Colonic mucosa (tissue), 4 donors: ENCODE measurements at regions not wholly inside any gene's neighbourhood (a gene's known extent, or its start where the extent isn't known, plus 50 kb on each side); places are given as distances from the start of the nearest gene placed in this dataset.
A peak's percentile ranks its signal among the peaks of the same experiment; 100 is the strongest.
"Not testable (repeated sequence)": the region's sequence is repeated elsewhere in the genome, so short reads cannot be mapped to it uniquely, and the experiment has no call there.

ENCODE experiments used
- DNase-seq: peaks from one replicate; pipeline ENCODE4 v3.0.0-alpha.2; 2020
- H3K27ac ChIP-seq: fragments of 200-600 bp; one replicate; pipeline ENCODE4 v1.8.0; 2021
- H3K27me3 ChIP-seq: fragments of 200-600 bp; one replicate; pipeline ENCODE4 v1.8.0; 2021
- H3K36me3 ChIP-seq: fragments of 200-600 bp; one replicate; pipeline ENCODE4 v1.8.0; 2021
- H3K4me1 ChIP-seq: fragments of 200-600 bp; one replicate; pipeline ENCODE4 v1.8.0; 2021; ENCODE audit warnings: mild to moderate bottlenecking
- H3K4me3 ChIP-seq: fragments of 200-600 bp; one replicate; pipeline ENCODE4 v1.8.0; 2021
- H3K9ac ChIP-seq, 2 donors: one replicate each; pipeline ENCODE4 v1.7.0; 2013; ENCODE audit warnings: control low read depth in 2 of 2, low read depth in 2 of 2, low read length in 2 of 2
- H3K9me3 ChIP-seq: fragments of 200-600 bp; one replicate; pipeline ENCODE4 v1.8.0; 2021
- CTCF ChIP-seq: fragments of 200-600 bp; IDR thresholded peaks from one replicate; pipeline ENCODE4 v1.8.0; 2022; ENCODE audit warnings: antibody characterized with exemption, mild to moderate bottlenecking
- intact Hi-C: fragments of 100-400 bp; cut with DNase I; formaldehyde crosslinking; loops from one replicate; pipeline ENCODE4 v1.14.1; 2022
- donor health status: healthy.
- donor health status: DM: no; HTN: no; CAD: no.
- donor health status: DM: no; HTN: no; CAD: no.

DNA sequence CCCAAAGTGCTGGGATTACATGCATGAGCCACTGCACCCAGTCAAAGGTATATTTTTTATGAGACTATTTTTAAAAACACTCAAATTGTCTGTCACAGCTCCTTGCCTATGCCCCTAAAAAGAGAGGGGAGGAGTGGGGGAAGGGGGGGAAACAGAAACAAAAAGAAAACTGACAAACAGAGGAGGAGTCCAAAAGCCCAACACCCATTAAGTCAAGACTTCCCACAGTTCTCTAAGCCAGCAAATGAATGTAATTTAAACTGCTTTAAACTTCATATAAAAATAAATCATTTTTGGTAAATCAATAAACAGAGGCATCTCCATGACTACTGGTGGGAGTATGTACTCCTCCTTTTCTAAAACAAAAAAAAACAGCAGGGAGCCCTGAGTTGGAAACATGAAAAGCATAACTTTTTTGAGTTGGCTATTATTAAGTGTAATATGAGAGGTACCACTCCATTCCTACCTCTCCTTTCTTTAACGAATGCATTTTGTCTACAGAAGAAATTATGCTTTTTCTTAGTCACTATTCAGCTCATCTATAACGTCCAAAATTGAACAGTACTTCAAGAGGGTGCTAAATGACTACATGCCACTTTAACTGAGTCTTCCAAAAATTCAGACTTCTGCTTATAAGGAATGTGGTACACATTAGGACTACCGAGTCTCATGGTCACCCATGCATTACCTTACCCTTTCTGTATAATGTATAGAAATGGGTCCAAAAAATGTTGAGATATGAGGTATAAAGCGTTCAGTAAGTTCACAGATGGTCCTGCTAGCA, 119.0 kb upstream of the PRSS16 start:
- DNase-seq, result no peak
- Histone ChIP-seq H3K9me3 (no peaks in the 10 kb centered on the region), H3K27me3 (no peaks in the 10 kb centered on the region), H3K27ac (no peak overlapping the region), H3K9ac (no peak overlapping the region), H3K36me3 (no peaks in the 10 kb centered on the region), H3K4me1 (no peaks in the 10 kb centered on the region), H3K4me3 (no peak overlapping the region)
- intact Hi-C loops, result loop anchor here (10.0 kb wide), 1 partner anchor 346 kb away; the partner anchor contains the start of gene ZNF184
- no peak for TF ChIP-seq CTCF

GRCh38 chr6:27129095-27129815, 118.2 kb upstream of the PRSS16 start:
- intact Hi-C loops, result loop anchor here (10.0 kb wide), 1 partner anchor 346 kb away; the partner anchor contains the start of gene ZNF184
- Histone ChIP-seq H3K27ac (no peak overlapping the region), H3K36me3 (no peaks in the 10 kb centered on the region), H3K4me3 (no peak overlapping the region), H3K27me3 (no peaks in the 10 kb centered on the region), H3K4me1 (no peaks in the 10 kb centered on the region), H3K9ac (no peak overlapping the region), H3K9me3 (no peaks in the 10 kb centered on the region)
- no peak for DNase-seq
- no peak for TF ChIP-seq CTCF

GRCh38 chr6:27129917-27130316, 117.6 kb upstream of the PRSS16 start:
- no peaks in the 10 kb centered on the region for H3K27me3 ChIP-seq
- H3K36me3 ChIP-seq, result no peaks in the 10 kb centered on the region
- H3K4me3 ChIP-seq, result no peak overlapping the region
- H3K9ac ChIP-seq, result no peak overlapping the region
- intact Hi-C loops, result loop anchor here (10.0 kb wide), 1 partner anchor 345 kb away; the partner anchor contains the start of gene ZNF184
- TF ChIP-seq CTCF, result no peak
- H3K4me1 ChIP-seq, result no peaks in the 10 kb centered on the region
- H3K9me3 ChIP-seq, result no peaks in the 10 kb centered on the region
- no peak for DNase-seq
- no peak overlapping the region for H3K27ac ChIP-seq

DNA sequence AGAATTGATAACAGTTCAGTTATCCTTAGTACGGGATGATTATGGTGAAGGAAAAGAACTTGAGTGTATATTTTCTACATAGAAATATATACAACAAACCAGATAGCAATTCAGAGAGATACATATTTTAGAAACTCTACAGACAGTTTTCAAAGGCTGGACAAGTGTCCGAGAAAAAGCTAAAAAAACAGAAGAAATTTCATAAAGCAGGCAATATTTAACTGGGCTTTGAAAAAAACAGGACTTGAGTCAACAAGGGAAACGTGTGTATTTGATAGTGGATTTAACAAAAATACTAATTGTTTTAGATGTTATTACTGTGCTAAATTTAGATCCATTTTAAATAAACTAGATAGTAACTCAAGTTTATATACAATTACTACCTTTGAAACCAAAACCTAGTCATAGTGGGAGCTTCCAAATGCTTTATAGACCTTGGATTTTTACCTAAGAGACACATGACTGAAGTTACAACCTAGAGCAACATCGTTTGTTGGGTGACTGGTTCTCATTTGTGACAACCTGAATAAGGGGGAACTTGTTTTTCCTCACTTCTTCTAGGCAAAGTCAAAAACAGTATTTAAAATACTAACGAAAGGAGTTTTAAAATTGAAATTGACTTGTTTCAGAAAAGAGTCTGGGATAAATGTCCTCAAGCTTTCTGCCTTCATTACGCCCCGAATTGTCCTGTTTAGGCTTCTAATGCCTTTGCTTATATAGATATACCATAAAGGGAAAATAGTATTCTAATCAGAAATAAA, 116.7 kb upstream of the PRSS16 start:
- intact Hi-C loops, result no loop called here
- no peaks in the 10 kb centered on the region for H3K4me1 ChIP-seq
- no peaks in the 10 kb centered on the region for H3K9me3 ChIP-seq
- peak overlapping the region; percentile 95 for H3K27ac ChIP-seq
- DNase-seq, result no peak
- H3K27me3 ChIP-seq, result no peaks in the 10 kb centered on the region
- peak overlapping the region in 1 of 2 donors; percentile 71 for H3K9ac ChIP-seq
- peak overlapping the region; percentile 43 for H3K4me3 ChIP-seq
- no peak for TF ChIP-seq CTCF
- no peaks in the 10 kb centered on the region for H3K36me3 ChIP-seq

DNA sequence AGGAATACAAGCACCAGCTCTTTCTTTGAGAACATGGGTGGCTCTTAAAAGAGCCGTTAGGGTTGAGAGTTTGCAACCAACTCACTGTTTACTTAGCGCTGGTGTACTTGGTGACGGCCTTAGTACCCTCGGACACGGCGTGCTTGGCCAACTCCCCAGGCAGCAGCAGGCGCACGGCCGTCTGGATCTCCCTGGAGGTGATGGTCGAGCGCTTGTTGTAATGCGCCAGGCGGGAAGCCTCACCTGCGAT, 115.3 kb upstream of the PRSS16 start:
- Histone ChIP-seq H3K4me3 (peak overlapping the region; percentile 43), H3K27ac (peak overlapping the region; percentile 95), H3K9ac (peak overlapping the region; percentile 28 to 71)
- H3K36me3 ChIP-seq, H3K27me3 ChIP-seq, H3K9me3 ChIP-seq, DNase-seq, intact Hi-C loops, H3K4me1 ChIP-seq: not testable (repeated sequence)
